DMS53 treated with DMSO at 0.1 percent for 48 hours (cell line): ENCODE measurements at regions not wholly inside any gene's neighbourhood (a gene's known extent, or its start where the extent isn't known, plus 50 kb on each side); places are given as distances from the start of the nearest gene placed in this dataset.

ENCODE experiments used
- DNase-seq: peaks from one replicate; lab custom pipeline; 2025; ENCODE audit not compliant: unreplicated experiment; lab: John Stamatoyannopoulos, UW

- DNase-seq = no peak
Measured at GRCh38 chr2:239479471-239479870, 78.7 kb upstream of the HDAC4 start.

- no peak for DNase-seq
Measured at GRCh38 chr2:239477591-239477990, 76.8 kb upstream of the HDAC4 start.

GRCh38 chr2:239476757-239477585 is 76.2 kb upstream of the HDAC4 start:
- DNase-seq = no peak

GRCh38 chr2:239476029-239476756 is 75.4 kb upstream of the HDAC4 start:
- no peak for DNase-seq

GRCh38 chr2:239475161-239476028 is 74.6 kb upstream of the HDAC4 start:
- no peak for DNase-seq

- no peak for DNase-seq
Measured at GRCh38 chr2:239473211-239473805, 72.5 kb upstream of the HDAC4 start.

GRCh38 chr2:239472235-239472775 is 71.5 kb upstream of the HDAC4 start:
- DNase-seq = no peak

- DNase-seq = no peak
Measured at GRCh38 chr2:239471011-239471792, 70.4 kb upstream of the HDAC4 start.

- no peak for DNase-seq
Measured at GRCh38 chr2:239470151-239470900, 69.5 kb upstream of the HDAC4 start.

GRCh38 chr2:239469106-239469960 is 68.5 kb upstream of the HDAC4 start:
- DNase-seq = no peak

GRCh38 chr2:239468491-239469105 is 67.8 kb upstream of the HDAC4 start:
- no peak for DNase-seq

GRCh38 chr2:239467956-239468490 is 67.2 kb upstream of the HDAC4 start:
- no peak for DNase-seq

GRCh38 chr2:239467281-239467955 is 66.6 kb upstream of the HDAC4 start:
- no peak for DNase-seq

- DNase-seq = no peak
Measured at GRCh38 chr2:239466755-239467271, 66.0 kb upstream of the HDAC4 start.

- no peak for DNase-seq
Measured at GRCh38 chr2:239466061-239466754, 65.4 kb upstream of the HDAC4 start.
